HCT116 (cell line): ENCODE measurements at regions not wholly inside any gene's neighbourhood (a gene's known extent, or its start where the extent isn't known, plus 50 kb on each side); places are given as distances from the start of the nearest gene placed in this dataset.

Source experiments
- ATAC-seq: fragments of 200-7000 bp; cut with Tn5 transposase; 2 replicates; pipeline ENCODE4 v1.9.1; 2020; ENCODE audit warnings: mild to moderate bottlenecking, moderate library complexity
- BruUV-seq: library from RNA; stranded (reverse); fragments of 400-500 nt; replicated peaks from 2 replicates; lab custom pipeline; 2021; lab: Mats Ljungman, UMichigan
- CTCF ChIA-PET: fragments of 300-600 bp; sonication (Branson Sonifier 250); formaldehyde crosslinking; loops from one replicate; lab custom pipeline; 2021; ENCODE audit warnings: antibody characterized with exemption; lab: Charles Lee
- POLR2A ChIA-PET: fragments of 300-600, 350-600 bp; sonication (Branson Sonifier 250); formaldehyde crosslinking; loops from one replicate; lab custom pipeline; 2021; ENCODE audit warnings: antibody characterized with exemption; lab: Charles Lee
- RAD21 ChIA-PET, 2 experiments: fragments of 300-600 bp; sonication (Branson Sonifier 250); formaldehyde crosslinking; loops; one replicate each; lab custom pipeline; 2023; ENCODE audit warnings: low total read pairs in 2 of 2; ENCODE audit not compliant: uncharacterized antibody in 2 of 2, unreplicated experiment in 2 of 2, low non-redundant PET in 1 of 2; lab: Charles Lee
- DNase-seq: peaks from one replicate; pipeline ENCODE4 v3.0.0-alpha.2; 2010; ENCODE audit warnings: low read depth, low spot score
- H2AFZ ChIP-seq: fragments of 200-600 bp; shearing (Covaris generic), sonication (generic); 2 replicates; pipeline ENCODE4 v1.6.1; 2017; ENCODE audit warnings: low read depth, mixed run types, mixed read lengths, antibody characterized with exemption, low read length; ENCODE audit not compliant: poor library complexity, severe bottlenecking
- H3K27ac ChIP-seq: 2 replicates; pipeline ENCODE4 v1.5.1; 2012; ENCODE audit warnings: low read depth, low read length
- H3K27me3 ChIP-seq: fragments of 200-600 bp; sonication (generic); 2 replicates; pipeline ENCODE4 v1.6.1; 2016; ENCODE audit warnings: mixed run types, low read length, mixed read lengths; ENCODE audit not compliant: insufficient read depth
- H3K36me3 ChIP-seq, 2 experiments: fragments of 200-500 bp in 1 of 2; fragments of 200-600 bp in 1 of 2; sonication (Bioruptor generic) in 1 of 2; sonication (generic) in 1 of 2; 2 replicates each; pipeline versions ENCODE4 v1.5.1 to v1.6.1; 2014 to 2016; ENCODE audit warnings: low read length in 2 of 2, inconsistent platforms in 1 of 2, mixed read lengths in 1 of 2, mixed run types in 1 of 2; ENCODE audit not compliant: insufficient read depth in 2 of 2, control insufficient read depth in 1 of 2
- H3K4me1 ChIP-seq, 2 experiments: fragments of 200-600 bp in 1 of 2; sonication (generic) in 1 of 2; 2 replicates each; pipeline versions ENCODE4 v1.5.1 to v1.6.1; 2012 to 2017; ENCODE audit warnings: low read length in 2 of 2, inconsistent platforms in 1 of 2, mild to moderate bottlenecking in 1 of 2, mixed read lengths in 1 of 2, mixed run types in 1 of 2, moderate library complexity in 1 of 2; ENCODE audit not compliant: insufficient read depth in 2 of 2, control insufficient read depth in 1 of 2
- H3K4me2 ChIP-seq: fragments of 200-600 bp; sonication (generic); 2 replicates; pipeline ENCODE4 v1.6.1; 2017; ENCODE audit warnings: mixed run types, low read length, mixed read lengths
- H3K4me3 ChIP-seq, 2 experiments: fragments of 200-600 bp in 1 of 2; sonication (generic) in 1 of 2; replicated peaks in 1 of 2; 2 replicates each; pipeline ENCODE4 v1.5.1; 2011 to 2016; ENCODE audit warnings: low read length in 2 of 2, control low read depth in 1 of 2, low read depth in 1 of 2, mild to moderate bottlenecking in 1 of 2, mixed read lengths in 1 of 2, mixed run types in 1 of 2
- H3K79me2 ChIP-seq: fragments of 200-600 bp; sonication (generic); 2 replicates; pipeline ENCODE4 v1.6.1; 2017; ENCODE audit warnings: mild to moderate bottlenecking, mixed run types, low read length, moderate library complexity, mixed read lengths; ENCODE audit not compliant: insufficient read depth
- H3K9ac ChIP-seq: fragments of 200-600 bp; sonication (generic); 2 replicates; pipeline ENCODE4 v1.6.1; 2016; ENCODE audit warnings: low read length, mixed read lengths
- H3K9me2 ChIP-seq: fragments of 200-600 bp; sonication (generic), shearing (Covaris generic); 2 replicates; pipeline ENCODE4 v1.6.1; 2017; ENCODE audit warnings: mixed run types, mild to moderate bottlenecking, moderate library complexity; ENCODE audit not compliant: insufficient read depth
- H3K9me3 ChIP-seq, 2 experiments: fragments of 200-500 bp in 1 of 2; fragments of 200-600 bp in 1 of 2; sonication (Bioruptor generic) in 1 of 2; sonication (generic) in 1 of 2; 2 replicates each; pipeline ENCODE4 v1.6.1; 2014 to 2017; ENCODE audit warnings: low read length in 2 of 2, mixed read lengths in 2 of 2, inconsistent platforms in 1 of 2, low read depth in 1 of 2, mild to moderate bottlenecking in 1 of 2, mixed run types in 1 of 2, moderate library complexity in 1 of 2; ENCODE audit not compliant: control insufficient read depth in 1 of 2, insufficient read depth in 1 of 2
- H4K20me1 ChIP-seq: fragments of 200-600 bp; sonication (generic), shearing (Covaris generic); 2 replicates; pipeline ENCODE4 v1.6.1; 2017; ENCODE audit warnings: mixed run types, mild to moderate bottlenecking, moderate library complexity; ENCODE audit not compliant: insufficient read depth
- CBX3 ChIP-seq: IDR thresholded peaks from 2 replicates; pipeline ENCODE4 v1.6.1; 2012; ENCODE audit warnings: low read depth
- CEBPB ChIP-seq: IDR thresholded peaks from 2 replicates; pipeline ENCODE4 v1.6.1; 2012; ENCODE audit warnings: low read depth
- CTCF ChIP-seq, 3 experiments: fragments of 200-600 bp in 1 of 3; sonication (generic) in 1 of 3; IDR thresholded peaks in 2 of 3; conservative IDR thresholded peaks in 1 of 3; 2 replicates each; pipeline ENCODE4 v1.5.1; 2012 to 2017; ENCODE audit warnings: low read depth in 2 of 3, low read length in 2 of 3, antibody characterized with exemption in 1 of 3, borderline replicate concordance in 1 of 3, control low read depth in 1 of 3, mild to moderate bottlenecking in 1 of 3, mixed read lengths in 1 of 3, mixed run types in 1 of 3, moderate library complexity in 1 of 3; ENCODE audit not compliant: insufficient read depth in 1 of 3
- EGR1 ChIP-seq: IDR thresholded peaks from 2 replicates; pipeline ENCODE4 v1.6.1; 2012; ENCODE audit warnings: low read depth
- ELF1 ChIP-seq: IDR thresholded peaks from 2 replicates; pipeline ENCODE4 v1.6.1; 2012; ENCODE audit warnings: low read depth, borderline replicate concordance
- EZH2 ChIP-seq: fragments of 200-600 bp; sonication (generic); IDR thresholded peaks from 2 replicates; pipeline ENCODE4 v1.6.1; 2017; ENCODE audit warnings: antibody characterized with exemption, mixed run types
- EZH2phosphoT487 ChIP-seq: fragments of 200-600 bp; IDR thresholded peaks from 2 replicates; pipeline ENCODE4 v1.6.1; 2018; ENCODE audit warnings: antibody characterized with exemption, borderline replicate concordance
- FOSL1 ChIP-seq: IDR thresholded peaks from 2 replicates; pipeline ENCODE4 v1.6.1; 2012; ENCODE audit warnings: low read depth
- JUND ChIP-seq: IDR thresholded peaks from 2 replicates; pipeline ENCODE4 v1.6.1; 2012
- MAX ChIP-seq: IDR thresholded peaks from 2 replicates; pipeline ENCODE4 v1.6.1; 2012
- POLR2AphosphoS5 ChIP-seq: IDR thresholded peaks from 2 replicates; pipeline ENCODE4 v1.6.1; 2011; ENCODE audit warnings: mild to moderate bottlenecking, low read depth, low read length, moderate library complexity
- REST ChIP-seq: IDR thresholded peaks from 2 replicates; pipeline ENCODE4 v1.6.1; 2012; ENCODE audit warnings: low read depth
- SIN3A ChIP-seq: IDR thresholded peaks from 2 replicates; pipeline ENCODE4 v1.6.1; 2012; ENCODE audit warnings: low read depth
- SP1 ChIP-seq: IDR thresholded peaks from 2 replicates; pipeline ENCODE4 v1.6.1; 2012; ENCODE audit warnings: low read depth
- SRF ChIP-seq: IDR thresholded peaks from 2 replicates; pipeline ENCODE4 v1.6.1; 2012; ENCODE audit warnings: low read depth
- TCF7L2 ChIP-seq: IDR thresholded peaks from 2 replicates; pipeline ENCODE4 v1.7.0; 2011; ENCODE audit warnings: borderline replicate concordance, inconsistent platforms; ENCODE audit not compliant: insufficient read depth, insufficient read length; ENCODE audit errors: extremely low read depth
- YY1 ChIP-seq: IDR thresholded peaks from 2 replicates; pipeline ENCODE4 v1.6.1; 2011; ENCODE audit warnings: low read length, low read depth, moderate library complexity, mild to moderate bottlenecking; ENCODE audit not compliant: insufficient replicate concordance; ENCODE audit errors: extremely low read depth
- ZFX ChIP-seq: fragments of 450-650 bp; IDR thresholded peaks from 2 replicates; pipeline ENCODE4 v1.6.1; 2017
- ZNF274 ChIP-seq: fragments of 200-500 bp; sonication (Bioruptor generic); IDR thresholded peaks from 2 replicates; pipeline ENCODE4 v1.6.1; 2014; ENCODE audit warnings: mild to moderate bottlenecking, low read depth, low read length, inconsistent platforms
- intact Hi-C: fragments of 100-400 bp; cut with micrococcal nuclease; formaldehyde crosslinking; loops from 2 replicates; pipeline ENCODE4 v1.10.0; 2022

GRCh38 chr1:219985169-219985568, 56.8 kb upstream of the SLC30A10 start:
- H4K20me1 ChIP-seq: no peaks in the 10 kb centered on the region
- no peaks in the 10 kb centered on the region for H3K9me2 ChIP-seq
- no peak overlapping the region for H3K4me2 ChIP-seq
- POLR2A ChIA-PET: no interaction called here
- no peak overlapping the region for H3K27ac ChIP-seq
- no peak overlapping the region for H3K4me3 ChIP-seq
- CTCF ChIA-PET: no interaction called here
- intact Hi-C loops: no loop called here
- RAD21 ChIA-PET: no interaction called here
- no peaks in the 10 kb centered on the region for H3K4me1 ChIP-seq
- H3K79me2 ChIP-seq: no peaks in the 10 kb centered on the region
- DNase-seq (no peak), ATAC-seq (no peak)
- H3K27me3 ChIP-seq: no peaks in the 10 kb centered on the region
- H2AFZ ChIP-seq: no peak overlapping the region
- peaks cover 18 to 27% of the 10 kb centered on the region in 2 experiments for H3K36me3 ChIP-seq
- no peaks in the 10 kb centered on the region for H3K9me3 ChIP-seq
- BruUV-seq: no TSS peak
- TF ChIP-seq FOSL1 (no peak), POLR2AphosphoS5 (no peak), EZH2phosphoT487 (no peak), SIN3A (no peak), ELF1 (no peak), CBX3 (no peak), CEBPB (no peak), MAX (no peak), SP1 (no peak), CTCF (IDR thresholded peaks at IDR 0.05 in 2 of 3, conservative IDR thresholded peaks at IDR 0.05 in 1 of 3; ENCODE audit: borderline replicate concordance in 1 of 3, insufficient read depth in 1 of 3, low read depth in 2 of 3, low read length in 2 of 3) (no peak), JUND (no peak), EGR1 (no peak), ZNF274 (no peak), SRF (no peak), TCF7L2 (no peak), EZH2 (no peak), REST (no peak), ZFX (no peak), YY1 (no peak)
- H3K9ac ChIP-seq: no peak overlapping the region
